B cell (primary cell): ENCODE measurements at regions not wholly inside any gene's neighbourhood (a gene's known extent, or its start where the extent isn't known, plus 50 kb on each side); places are given as distances from the start of the nearest gene placed in this dataset.

Experiments
- ATAC-seq: fragments of 200-7000 bp; cut with Tn5 transposase; one replicate; pipeline ENCODE4 v1.10.0; 2021; ENCODE audit warnings: low read depth, mild to moderate bottlenecking, moderate number of reproducible peaks, moderate library complexity
- CTCF ChIA-PET: fragments of 350-600 bp; sonication (Branson Sonifier 250); formaldehyde crosslinking; loops from one replicate; lab custom pipeline; 2021; ENCODE audit warnings: antibody characterized with exemption, inconsistent platforms; lab: Charles Lee
- POLR2A ChIA-PET: fragments of 350-600 bp; sonication (Branson Sonifier 250); formaldehyde crosslinking; loops from one replicate; lab custom pipeline; 2021; ENCODE audit warnings: antibody characterized with exemption; lab: Charles Lee
- DNase-seq: peaks from one replicate; pipeline ENCODE4 v3.0.0; 2013
- H2AFZ ChIP-seq: 2 replicates; pipeline ENCODE4 v1.6.1; 2012; ENCODE audit warnings: mild to moderate bottlenecking, low read depth, low read length; ENCODE audit not compliant: insufficient read depth, poor library complexity, severe bottlenecking
- H3K27ac ChIP-seq, 2 donors: 1 replicate in 1 of 2; 2 replicates in 1 of 2; pipeline ENCODE4 v1.5.1; 2012 to 2013; ENCODE audit warnings: low read length in 2 of 2, mild to moderate bottlenecking in 2 of 2, moderate library complexity in 1 of 2
- H3K27me3 ChIP-seq, 4 experiments: fragments of 200-600 bp in 1 of 4; sonication (generic) in 1 of 4; replicated peaks in 1 of 4; 1 replicate in 2 of 4; 2 replicates in 2 of 4; pipeline versions ENCODE4 v1.6.1 to v1.7.0; 2013 to 2016; ENCODE audit warnings: low read length in 3 of 4, mild to moderate bottlenecking in 2 of 4, mixed read lengths in 1 of 4, moderate library complexity in 1 of 4; ENCODE audit not compliant: insufficient read depth in 4 of 4, control insufficient read depth in 3 of 4; ENCODE audit errors: control extremely low read depth in 1 of 4
- H3K36me3 ChIP-seq, 2 experiments: replicated peaks in 1 of 2; 1 replicate in 1 of 2; 2 replicates in 1 of 2; pipeline versions ENCODE4 v1.6.1 to v1.7.1; 2013; ENCODE audit warnings: low read length in 1 of 2; ENCODE audit not compliant: insufficient read depth in 2 of 2, control insufficient read depth in 1 of 2; ENCODE audit errors: control extremely low read depth in 1 of 2, extremely low read depth in 1 of 2
- H3K4me1 ChIP-seq, 2 donors: fragments of 200-600 bp in 1 of 2; sonication (generic) in 1 of 2; 1 replicate in 1 of 2; 2 replicates in 1 of 2; pipeline versions ENCODE4 v1.5.1 to v1.6.1; 2013 to 2017; ENCODE audit warnings: low read length in 2 of 2; ENCODE audit not compliant: control insufficient read depth in 2 of 2, insufficient read depth in 2 of 2
- H3K4me2 ChIP-seq: replicated peaks from 2 replicates; pipeline ENCODE3; 2012; ENCODE audit warnings: mild to moderate bottlenecking, low read depth, low read length; ENCODE audit not compliant: poor library complexity, severe bottlenecking
- H3K4me3 ChIP-seq, 5 experiments: fragments of 200-600 bp in 1 of 5; sonication (generic) in 1 of 5; 1 replicate in 3 of 5; 2 replicates in 2 of 5; pipeline versions ENCODE4 v1.5.1 to v1.7.0; 2011 to 2016; ENCODE audit warnings: low read length in 4 of 5, mild to moderate bottlenecking in 4 of 5, low read depth in 2 of 5, control low read depth in 1 of 5, moderate library complexity in 1 of 5; ENCODE audit not compliant: insufficient read depth in 1 of 5; ENCODE audit errors: control extremely low read depth in 1 of 5, extremely low read depth in 1 of 5
- H3K79me2 ChIP-seq: fragments of 200-600 bp; sonication (generic); one replicate; pipeline ENCODE4 v1.6.0; 2016; ENCODE audit warnings: low read length; ENCODE audit not compliant: control insufficient read depth, insufficient read depth
- H3K9ac ChIP-seq: fragments of 200-600 bp; sonication (generic); 2 replicates; pipeline ENCODE4 v1.6.1; 2017; ENCODE audit warnings: mild to moderate bottlenecking, low read length, moderate library complexity
- H3K9me3 ChIP-seq, 3 donors: one replicate each; pipeline versions ENCODE4 v1.6.1 to v1.7.1; 2013; ENCODE audit warnings: low read length in 2 of 3; ENCODE audit not compliant: control insufficient read depth in 2 of 3, insufficient read depth in 1 of 3; ENCODE audit errors: control extremely low read depth in 1 of 3
- H4K20me1 ChIP-seq: 2 replicates; pipeline ENCODE4 v1.6.0; 2012; ENCODE audit warnings: mild to moderate bottlenecking, low read length; ENCODE audit not compliant: insufficient read depth, control insufficient read depth, poor library complexity, severe bottlenecking
- H3K27ac Mint-ChIP-seq: one replicate; pipeline ENCODE4 v1.8.0; 2021; ENCODE audit warnings: mixed read lengths
- H3K27me3 Mint-ChIP-seq: one replicate; pipeline ENCODE4 v1.8.0; 2021; ENCODE audit warnings: mixed read lengths
- H3K4me1 Mint-ChIP-seq: one replicate; pipeline ENCODE4 v1.8.0; 2021; ENCODE audit warnings: mixed read lengths
- H3K4me3 Mint-ChIP-seq: one replicate; pipeline ENCODE4 v1.8.0; 2021; ENCODE audit warnings: mixed read lengths
- H3K9me3 Mint-ChIP-seq: one replicate; pipeline ENCODE4 v1.8.0; 2022; ENCODE audit warnings: mixed read lengths; ENCODE audit not compliant: insufficient read depth
- EZH2 ChIP-seq: IDR thresholded peaks from 2 replicates; pipeline ENCODE4 v1.6.1; 2012; ENCODE audit warnings: borderline replicate concordance, low read depth, mild to moderate bottlenecking, moderate library complexity, low read length; ENCODE audit not compliant: insufficient read depth, poor library complexity, severe bottlenecking
- WGBS: methylation state at CpG from one replicate; pipeline ENCODE4 v1.1.5; 2013; ENCODE audit warnings: missing lambda C conversion rate; ENCODE audit not compliant: insufficient coverage; 5-methylcytosine and 5-hydroxymethylcytosine counted together
- intact Hi-C: fragments of 100-400 bp; cut with micrococcal nuclease; formaldehyde crosslinking; loops from one replicate; pipeline ENCODE4 v1.10.0; 2022
- TF ChIP-seq, protein P1 (sequence below): fragments of 200-600 bp; IDR thresholded peaks from one replicate; pipeline ENCODE4 v1.8.0; 2022; ENCODE audit warnings: antibody characterized with exemption, mild to moderate bottlenecking

GRCh38 chr1:239707615-239708014 is 321.2 kb downstream of the CHRM3 start:
- Mint-ChIP-seq H3K27ac (no peak overlapping the region), H3K9me3 (no peaks in the 10 kb centered on the region), H3K4me1 (no peaks in the 10 kb centered on the region), H3K4me3 (no peak overlapping the region), H3K27me3 (no peaks in the 10 kb centered on the region)
- DNase-seq (no peak), ATAC-seq (no peak)
- CTCF ChIA-PET, result no interaction called here
- Histone ChIP-seq H3K36me3 (no peaks in the 10 kb centered on the region), H3K4me2 (no peak overlapping the region), H3K4me3 (no peak overlapping the region), H2AFZ (no peak overlapping the region), H4K20me1 (no peaks in the 10 kb centered on the region), H3K9ac (no peak overlapping the region), H3K79me2 (no peaks in the 10 kb centered on the region), H3K27ac (no peak overlapping the region), H3K9me3 (no peaks in the 10 kb centered on the region), H3K27me3 (no peaks in the 10 kb centered on the region), H3K4me1 (no peaks in the 10 kb centered on the region)
- TF ChIP-seq, protein P1, sequence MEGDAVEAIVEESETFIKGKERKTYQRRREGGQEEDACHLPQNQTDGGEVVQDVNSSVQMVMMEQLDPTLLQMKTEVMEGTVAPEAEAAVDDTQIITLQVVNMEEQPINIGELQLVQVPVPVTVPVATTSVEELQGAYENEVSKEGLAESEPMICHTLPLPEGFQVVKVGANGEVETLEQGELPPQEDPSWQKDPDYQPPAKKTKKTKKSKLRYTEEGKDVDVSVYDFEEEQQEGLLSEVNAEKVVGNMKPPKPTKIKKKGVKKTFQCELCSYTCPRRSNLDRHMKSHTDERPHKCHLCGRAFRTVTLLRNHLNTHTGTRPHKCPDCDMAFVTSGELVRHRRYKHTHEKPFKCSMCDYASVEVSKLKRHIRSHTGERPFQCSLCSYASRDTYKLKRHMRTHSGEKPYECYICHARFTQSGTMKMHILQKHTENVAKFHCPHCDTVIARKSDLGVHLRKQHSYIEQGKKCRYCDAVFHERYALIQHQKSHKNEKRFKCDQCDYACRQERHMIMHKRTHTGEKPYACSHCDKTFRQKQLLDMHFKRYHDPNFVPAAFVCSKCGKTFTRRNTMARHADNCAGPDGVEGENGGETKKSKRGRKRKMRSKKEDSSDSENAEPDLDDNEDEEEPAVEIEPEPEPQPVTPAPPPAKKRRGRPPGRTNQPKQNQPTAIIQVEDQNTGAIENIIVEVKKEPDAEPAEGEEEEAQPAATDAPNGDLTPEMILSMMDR, result no peak
- no peak for TF ChIP-seq EZH2
- POLR2A ChIA-PET, result no interaction called here
- intact Hi-C loops, result no loop called here

GRCh38 chr1:239708622-239709021 is 322.3 kb downstream of the CHRM3 start:
- Histone ChIP-seq H3K4me3 (no peak overlapping the region), H3K4me2 (no peak overlapping the region), H3K4me1 (no peaks in the 10 kb centered on the region), H3K9ac (no peak overlapping the region), H3K9me3 (no peaks in the 10 kb centered on the region), H3K27me3 (no peaks in the 10 kb centered on the region), H3K27ac (no peak overlapping the region), H3K79me2 (no peaks in the 10 kb centered on the region), H2AFZ (no peak overlapping the region), H3K36me3 (no peaks in the 10 kb centered on the region), H4K20me1 (no peaks in the 10 kb centered on the region)
- H3K27me3 Mint-ChIP-seq, result no peaks in the 10 kb centered on the region
- H3K4me1 Mint-ChIP-seq, result no peaks in the 10 kb centered on the region
- no peaks in the 10 kb centered on the region for H3K9me3 Mint-ChIP-seq
- ATAC-seq (no peak), DNase-seq (no peak)
- H3K4me3 Mint-ChIP-seq, result no peak overlapping the region
- intact Hi-C loops, result no loop called here
- POLR2A ChIA-PET, result no interaction called here
- H3K27ac Mint-ChIP-seq, result no peak overlapping the region
- no peak for TF ChIP-seq EZH2
- TF ChIP-seq, protein P1, result no peak
- no CpG with 5 or more reads among the region's 1 CpG for WGBS
- CTCF ChIA-PET, result no interaction called here
